ENCODE measurements at regions not wholly inside any gene's neighbourhood (a gene's known extent, or its start where the extent isn't known, plus 50 kb on each side); places are given as distances from the start of the nearest gene placed in this dataset.

DNA sequence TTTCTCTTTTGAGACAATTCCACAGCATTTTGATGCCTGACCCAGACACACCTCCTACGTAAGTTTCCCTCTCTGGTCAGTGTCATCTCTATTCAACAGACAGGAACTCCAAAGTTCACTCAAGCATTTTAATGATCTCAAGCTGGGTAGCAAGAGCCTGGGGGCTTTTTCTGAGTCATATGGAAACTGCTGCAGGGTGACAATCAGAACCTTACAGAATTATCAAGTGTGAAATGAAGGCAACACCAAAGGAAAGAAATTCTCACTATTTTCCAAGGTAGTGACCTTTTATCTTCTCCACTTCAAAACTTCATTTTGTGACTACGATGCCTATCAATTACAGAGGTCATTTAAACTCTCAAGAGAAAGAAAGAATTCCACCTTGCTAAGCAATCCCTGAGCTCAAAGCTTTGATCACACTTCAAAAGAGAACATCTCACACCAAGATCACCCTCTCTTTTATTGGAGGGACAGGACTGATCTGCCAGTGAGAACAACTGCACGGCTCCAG, 229.0 kb upstream of the ZC3H12C start:
- no peak for DNase-seq (ENCODE audit: low spot score)

DNA sequence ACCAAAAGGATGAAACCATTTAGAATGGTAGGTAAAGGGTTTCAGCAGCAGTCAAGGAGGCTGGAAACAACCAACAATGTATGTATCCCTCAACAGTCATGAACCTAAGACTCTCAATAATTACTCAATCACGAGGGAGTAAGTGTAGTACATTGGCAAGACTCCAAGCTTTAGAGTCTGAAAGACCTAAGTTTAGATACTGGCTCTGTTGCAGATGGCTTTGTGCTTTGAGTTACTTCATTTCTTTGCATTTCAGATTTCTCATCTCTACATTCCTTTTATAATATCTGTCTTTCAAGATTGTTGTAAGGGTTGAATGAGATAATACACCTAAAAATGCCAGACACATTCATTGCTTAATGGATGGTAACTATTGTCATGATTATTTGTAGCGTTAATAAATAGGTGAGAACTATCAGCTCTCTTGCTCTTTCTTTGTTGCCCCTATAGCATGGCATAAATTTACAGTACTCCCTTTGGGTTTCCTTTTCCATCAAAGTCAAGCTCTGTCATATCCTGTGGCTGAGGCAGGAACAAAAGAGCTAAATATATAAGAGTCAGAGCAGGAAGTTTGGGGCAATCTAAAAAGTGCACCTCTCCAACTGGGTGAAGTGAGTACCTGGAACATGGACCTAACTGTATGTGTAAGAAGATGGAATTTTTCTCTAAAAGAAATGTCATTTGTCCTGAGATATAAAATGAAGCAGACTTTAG, 228.2 kb upstream of the ZC3H12C start:
- peak; percentile 83 for DNase-seq (ENCODE audit: low spot score)

DNA sequence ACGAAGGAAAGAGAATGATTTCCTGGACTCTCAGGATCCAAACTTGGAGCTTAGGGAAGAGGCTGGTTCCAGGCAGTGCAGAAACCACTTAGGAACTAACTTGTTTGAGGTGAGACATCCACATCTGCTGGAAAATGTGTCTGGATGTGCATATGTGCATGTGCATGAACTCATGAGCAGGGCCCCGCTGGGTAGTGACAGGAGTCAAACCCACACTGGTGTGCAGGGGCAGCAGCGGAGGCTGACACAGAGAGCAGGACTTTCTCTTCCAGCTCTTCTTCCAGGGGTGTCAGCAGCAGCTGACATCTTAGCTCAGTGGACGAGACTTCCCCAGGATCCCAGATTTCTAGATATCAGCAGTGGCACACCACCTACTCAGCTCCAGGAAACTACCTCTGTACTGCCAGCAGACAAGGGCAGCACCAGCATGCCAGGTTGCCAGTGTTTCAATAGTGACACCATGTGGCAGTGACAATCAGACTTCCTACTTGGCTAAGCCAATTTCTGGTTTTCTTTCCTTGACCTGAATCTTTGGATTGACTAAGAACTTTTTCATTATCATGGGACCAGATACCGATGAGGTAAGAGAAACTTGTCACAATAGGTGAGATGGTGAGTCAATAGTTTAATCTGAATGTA, 227.5 kb upstream of the ZC3H12C start:
- DNase-seq (ENCODE audit: low spot score): no peak

DNA sequence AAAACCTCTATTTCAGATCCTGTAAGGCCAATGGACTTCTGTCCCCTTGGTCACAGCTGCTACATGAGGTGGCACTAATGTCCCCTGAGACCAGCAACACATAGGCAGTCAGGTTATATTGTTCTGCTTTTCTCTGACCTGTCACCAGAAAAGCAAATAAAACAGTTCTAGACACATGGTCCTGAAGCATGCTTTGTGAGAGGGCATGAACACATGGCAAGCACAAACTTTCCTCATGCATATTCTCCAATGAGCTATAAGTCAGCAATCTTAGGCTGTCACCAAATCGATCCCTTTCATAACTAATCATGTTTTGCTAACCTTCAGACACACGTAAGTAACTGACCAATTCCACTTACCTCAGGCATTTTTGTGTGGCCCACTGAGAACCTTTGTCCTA, 225.4 kb upstream of the ZC3H12C start:
- DNase-seq (ENCODE audit: low spot score): no peak

DNA sequence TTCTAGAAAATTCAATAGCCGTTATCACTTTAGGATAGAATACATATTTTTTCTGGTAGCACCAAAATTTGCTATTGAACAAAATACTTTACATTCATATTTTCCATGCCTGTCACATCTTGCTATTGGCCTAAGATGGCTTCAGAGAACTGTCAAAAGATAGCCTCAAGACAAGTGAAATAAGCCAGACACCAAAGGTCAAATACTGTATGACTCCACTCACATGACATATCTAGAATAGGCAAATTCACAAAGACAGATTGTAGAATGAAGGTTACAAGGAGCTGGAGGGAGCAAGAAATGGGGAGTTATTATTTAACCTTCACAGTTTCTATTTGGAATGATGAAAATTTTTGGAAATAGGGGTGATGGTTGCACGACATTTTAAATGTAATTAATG, 223.7 kb upstream of the ZC3H12C start:
- no peak for DNase-seq (ENCODE audit: low spot score)

DNA sequence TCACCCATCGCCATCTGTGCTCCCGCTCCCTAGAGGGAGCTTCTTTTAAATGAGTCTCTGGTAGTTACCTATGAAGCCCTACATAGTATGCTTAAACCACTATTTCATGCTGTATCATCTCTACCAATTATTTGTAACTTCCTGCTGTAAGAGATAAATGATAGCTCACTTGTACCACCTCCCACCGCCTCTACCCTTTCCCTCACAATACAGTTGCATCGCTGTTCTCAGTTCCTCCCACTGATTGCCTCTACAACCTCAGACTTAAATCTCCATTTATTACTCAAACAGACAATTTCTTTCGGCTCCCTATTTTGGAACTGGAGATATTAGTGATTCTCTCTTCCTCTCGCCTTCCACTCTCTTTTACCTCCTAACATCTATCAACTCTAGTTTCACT, 222.9 kb upstream of the ZC3H12C start:
- no peak for DNase-seq (ENCODE audit: low spot score)

DNA sequence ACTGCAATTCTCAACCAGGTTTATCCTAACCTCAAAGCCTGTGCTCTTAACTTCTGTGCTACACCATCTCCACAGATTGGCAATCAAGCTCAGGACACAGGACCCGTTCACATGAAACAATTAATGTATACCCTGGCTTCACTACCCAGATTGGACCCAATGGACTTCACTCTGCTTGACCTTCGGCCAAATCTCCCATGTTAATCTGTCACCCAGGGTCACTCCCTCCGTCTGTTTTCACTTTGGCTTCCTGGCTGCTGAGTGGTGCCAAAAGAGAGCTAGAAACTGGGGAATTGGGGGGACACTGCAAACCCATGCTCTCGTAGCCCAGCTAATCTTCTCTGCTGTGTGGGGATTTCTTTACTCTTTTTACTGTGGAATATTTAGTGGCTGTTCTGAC, 216.1 kb upstream of the ZC3H12C start:
- DNase-seq (ENCODE audit: low spot score): no peak

DNA sequence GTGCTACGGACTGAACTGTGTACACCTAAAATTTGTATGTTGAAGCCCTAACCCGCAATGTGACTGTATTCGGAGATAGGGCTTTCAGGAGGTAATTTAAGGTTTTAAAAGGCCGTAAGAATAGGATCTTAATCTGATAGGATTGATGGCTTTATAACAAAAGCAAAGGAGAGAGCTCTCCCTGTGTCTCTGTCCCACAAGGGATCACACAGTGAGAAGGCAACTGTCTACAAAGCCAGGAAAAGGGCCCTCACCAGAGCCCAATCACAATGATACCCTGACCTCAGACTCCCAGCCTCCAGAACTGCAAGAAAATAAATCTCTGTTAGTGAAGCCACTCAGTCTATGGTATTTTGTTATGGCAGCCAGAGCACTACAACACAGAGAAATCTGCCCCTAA, 208.7 kb upstream of the ZC3H12C start:
- DNase-seq (ENCODE audit: low spot score): no peak

DNA sequence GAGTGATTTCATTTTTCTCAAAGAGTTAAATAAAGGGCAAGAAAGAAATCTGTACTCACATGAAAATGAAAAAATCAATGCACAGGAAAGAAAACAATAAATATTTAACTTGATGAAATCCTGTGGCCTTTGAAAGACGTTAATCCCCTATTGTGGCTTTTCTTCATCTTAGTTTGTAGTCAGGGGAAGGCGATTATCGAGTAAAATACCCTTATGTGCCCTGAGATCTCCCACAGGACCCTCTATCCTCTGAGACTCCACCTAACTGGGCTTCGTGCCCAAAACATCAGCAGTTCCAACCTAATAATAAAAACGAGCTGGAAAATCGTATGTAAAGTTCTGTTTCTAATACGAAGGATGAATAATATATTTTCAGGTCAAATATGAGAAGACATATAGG, 208.2 kb upstream of the ZC3H12C start:
- DNase-seq (ENCODE audit: low spot score): no peak

DNA sequence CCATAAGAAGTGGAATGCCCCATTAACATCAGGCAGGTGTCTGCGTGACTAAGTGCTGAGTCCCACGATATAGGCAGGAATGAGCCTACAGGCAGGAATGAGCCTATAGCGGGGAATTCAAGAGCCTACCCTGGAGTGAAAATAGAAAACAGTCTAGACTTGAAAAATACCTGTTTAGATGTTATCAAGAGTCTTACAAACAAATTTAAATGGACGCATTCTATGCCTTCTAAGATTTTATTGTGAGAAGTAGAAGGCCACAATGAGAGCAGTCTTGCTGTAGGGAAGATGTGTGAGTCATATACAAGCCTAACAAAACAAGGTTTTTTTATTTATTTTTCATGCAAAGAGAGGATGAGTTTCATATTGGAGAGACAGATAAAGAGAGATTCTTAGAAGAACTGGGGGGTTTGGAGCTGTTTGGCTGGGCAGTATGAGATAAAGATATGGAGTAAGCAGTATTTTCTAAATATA, 200.8 kb upstream of the ZC3H12C start:
- no peak for DNase-seq (ENCODE audit: low spot score)

DNA sequence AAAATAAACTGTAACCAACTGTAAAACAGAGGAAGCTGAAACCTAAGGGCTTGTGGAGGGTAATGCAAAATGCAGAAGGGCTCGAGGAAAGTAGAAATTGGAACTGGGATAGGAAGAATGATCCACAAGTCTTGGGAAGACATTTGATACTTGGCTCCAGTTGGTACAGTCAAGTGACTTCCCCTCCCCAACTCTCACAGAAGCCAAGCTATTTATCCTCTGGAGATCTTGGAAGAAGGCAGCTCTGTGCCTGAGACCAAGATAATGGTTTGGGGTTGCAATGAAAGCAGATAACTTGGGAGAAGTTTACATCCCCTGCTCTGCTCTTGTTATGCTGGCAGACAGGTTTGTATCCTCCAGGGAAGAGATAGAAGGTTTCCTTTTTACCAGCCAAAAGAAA, 198.9 kb upstream of the ZC3H12C start:
- DNase-seq (ENCODE audit: low spot score): no peak

DNA sequence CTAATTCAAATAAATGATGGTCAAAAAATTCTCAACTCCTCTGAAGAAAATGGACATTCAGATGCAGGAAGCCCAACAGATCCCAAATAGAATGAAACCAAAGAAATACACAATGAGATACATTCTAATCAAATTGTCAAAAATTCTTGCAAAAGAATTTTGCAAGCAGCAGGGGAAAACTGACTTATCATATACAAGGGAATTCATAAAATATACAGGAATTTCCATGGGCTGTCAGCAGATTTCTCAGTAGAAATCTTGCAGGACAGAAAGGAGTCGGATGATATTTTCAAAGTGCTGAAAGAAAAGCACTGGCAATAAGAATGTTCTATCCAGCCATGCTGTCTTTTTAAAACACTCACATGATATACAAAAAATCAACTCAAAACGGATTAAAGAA, 194.6 kb upstream of the ZC3H12C start:
- DNase-seq (ENCODE audit: low spot score): no peak

DNA sequence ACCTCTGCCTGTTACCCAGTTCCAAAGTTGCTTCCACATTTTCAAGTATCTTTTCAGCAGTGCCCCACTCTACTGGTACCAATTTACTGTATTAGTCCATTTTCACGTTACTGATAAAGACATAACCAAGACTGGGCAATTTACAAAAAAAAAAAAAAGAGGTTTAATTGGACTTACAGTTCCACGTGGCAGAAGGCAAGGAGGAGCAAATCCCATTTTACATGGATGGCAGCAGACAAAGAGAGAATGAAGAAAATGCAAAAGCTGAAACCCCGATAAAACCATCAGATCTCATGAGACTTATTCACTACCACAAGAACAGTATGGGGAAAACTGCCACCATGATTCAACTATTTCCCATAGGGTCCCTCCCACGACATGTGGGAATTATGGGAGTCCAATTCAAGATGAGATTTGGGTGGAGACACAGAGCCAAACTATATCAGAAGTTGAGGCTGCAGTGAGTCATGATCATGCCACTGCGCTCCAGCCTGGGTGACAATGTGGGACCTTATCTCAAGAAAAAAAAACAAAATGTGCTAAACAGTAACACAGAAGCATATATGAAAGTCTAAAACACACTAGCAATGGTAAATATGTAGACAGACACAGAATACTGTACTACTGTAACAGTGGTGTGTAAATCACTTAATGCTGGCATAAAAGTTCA, 190.3 kb upstream of the ZC3H12C start:
- no peak for DNase-seq (ENCODE audit: low spot score)

DNA sequence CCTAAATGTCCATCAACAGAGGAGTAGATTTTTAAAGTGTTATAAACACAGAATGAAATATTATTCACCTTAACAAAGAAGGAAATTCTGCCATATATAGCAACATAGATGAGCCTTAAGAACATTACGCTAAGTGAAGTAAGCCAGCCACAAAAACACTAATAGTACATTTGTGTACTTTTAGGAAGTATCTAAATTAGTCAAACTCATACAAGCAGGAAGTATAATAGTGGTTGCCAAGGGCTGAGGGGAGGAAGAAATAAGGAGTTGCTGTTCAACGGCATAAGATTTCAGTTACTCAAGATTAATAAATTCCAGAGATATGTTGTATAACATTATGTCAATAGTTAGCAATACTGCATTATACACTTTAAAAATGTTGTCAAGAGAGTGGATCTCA, 181.7 kb upstream of the ZC3H12C start:
- DNase-seq (ENCODE audit: low spot score): no peak

DNA sequence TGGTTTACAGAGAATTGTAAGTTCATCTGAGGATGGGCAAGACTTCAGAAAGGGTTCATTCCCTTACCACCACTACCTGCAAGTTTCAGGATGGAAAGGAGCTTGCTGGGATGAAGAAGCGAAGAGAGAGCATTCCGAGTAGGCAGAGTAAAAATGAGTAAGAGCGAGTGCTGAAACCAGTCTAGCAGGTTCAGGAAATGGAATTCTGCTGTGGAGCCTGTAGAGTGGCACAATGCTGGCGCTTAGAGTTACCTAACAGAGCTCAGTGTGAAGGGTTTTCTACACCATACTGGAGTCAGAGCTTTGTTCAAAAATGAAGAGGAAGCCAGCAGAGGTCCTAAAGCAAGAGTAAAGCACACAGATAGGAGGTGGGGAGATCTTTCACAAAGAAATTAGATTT, 179.2 kb upstream of the ZC3H12C start:
- no peak for DNase-seq (ENCODE audit: low spot score)

DNA sequence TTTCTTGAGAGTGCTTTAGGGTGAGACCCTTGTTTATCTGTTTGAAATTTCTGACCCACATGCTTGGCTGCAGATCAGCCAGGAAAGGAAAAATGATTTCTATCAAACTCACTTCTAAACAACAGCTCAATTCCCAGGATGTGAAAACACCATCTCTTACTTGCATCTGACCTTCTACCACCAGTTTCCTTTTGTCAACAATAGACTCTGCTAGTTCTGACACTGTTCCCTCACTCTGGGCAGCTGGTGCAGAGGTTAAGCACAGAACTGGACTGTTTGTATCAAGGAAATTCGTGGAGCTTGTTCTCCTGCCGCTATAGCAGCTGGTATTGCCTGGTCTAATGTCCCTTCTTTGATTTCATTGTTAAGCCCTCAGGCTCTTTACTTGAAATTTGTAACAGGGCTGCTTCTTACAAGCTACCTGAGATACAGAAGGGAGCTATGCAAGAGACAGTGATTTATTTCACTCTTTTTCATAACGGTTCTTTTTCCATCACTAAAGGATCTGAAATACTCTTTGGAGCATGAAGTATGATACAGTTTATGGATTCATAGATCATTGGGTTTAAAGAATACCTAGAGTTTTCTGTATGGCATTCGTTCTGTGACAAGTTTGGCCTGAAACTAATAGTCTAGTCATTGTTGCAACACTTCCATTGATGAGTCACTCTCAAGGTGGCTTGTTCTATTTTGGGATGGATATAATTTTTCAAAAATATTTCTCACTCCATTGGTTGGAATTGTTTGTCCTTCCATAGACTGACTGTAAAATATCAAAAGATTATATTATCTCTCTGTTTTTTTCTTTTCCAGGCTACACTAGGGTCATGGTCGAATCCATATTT, 178.2 kb upstream of the ZC3H12C start:
- DNase-seq (ENCODE audit: low spot score): peak; percentile 71

DNA sequence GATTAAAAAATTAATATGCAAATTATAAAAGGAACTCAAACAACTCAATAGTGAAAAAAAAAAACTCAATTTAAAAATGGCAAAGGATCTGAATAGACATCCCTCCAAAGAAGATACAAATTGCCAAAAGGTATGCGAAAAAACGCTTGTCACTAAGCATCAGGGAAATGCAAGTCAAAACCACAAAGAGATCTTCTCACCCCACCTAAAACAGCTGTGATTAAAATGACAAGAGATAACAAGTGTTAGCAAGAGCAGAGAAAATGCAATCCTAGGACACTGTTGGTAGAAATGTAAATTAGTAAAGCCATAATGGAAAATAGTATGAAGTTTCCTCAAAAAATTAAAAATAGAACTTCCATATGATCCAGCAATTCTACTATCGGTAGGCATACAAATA, 166.3 kb upstream of the ZC3H12C start:
- DNase-seq (ENCODE audit: low spot score): no peak

DNA sequence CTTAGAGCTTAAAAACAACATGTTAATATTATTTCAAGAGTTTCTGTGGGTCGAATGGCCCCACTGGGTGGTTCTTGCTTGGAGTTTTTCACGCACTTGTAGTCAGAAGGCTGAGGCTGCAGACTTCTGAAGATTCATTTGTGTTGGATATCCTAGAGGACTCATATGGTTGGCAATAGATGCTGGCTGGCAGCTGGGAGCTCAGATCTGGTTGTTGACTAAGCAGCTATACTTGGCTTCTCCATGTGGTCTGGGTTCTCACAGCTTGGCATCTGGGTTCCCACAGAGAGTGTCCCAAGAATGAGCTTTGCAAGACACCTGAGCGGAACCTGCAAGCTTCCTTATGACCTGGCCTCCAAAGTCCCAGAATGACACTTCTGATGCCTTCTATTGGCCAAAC, 163.9 kb upstream of the ZC3H12C start:
- DNase-seq (ENCODE audit: low spot score): no peak

DNA sequence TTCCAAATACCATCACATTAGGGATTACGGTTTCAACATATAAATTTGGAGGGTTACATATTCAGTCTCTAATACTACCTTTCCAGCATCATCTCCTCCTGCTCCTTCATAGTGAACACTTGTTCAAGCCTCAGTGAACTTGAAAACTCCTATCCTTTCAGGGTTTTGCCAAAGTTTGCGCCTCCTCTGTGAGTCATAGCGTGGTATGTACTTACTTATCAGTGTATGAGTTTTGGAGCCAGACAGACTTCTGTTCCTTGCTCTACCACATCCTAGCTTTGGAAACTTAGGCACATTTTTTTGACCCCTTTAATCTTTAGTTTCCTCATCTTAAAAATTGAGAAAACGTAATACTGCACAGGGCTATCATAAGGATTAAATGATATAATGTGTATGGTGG, 160.1 kb upstream of the ZC3H12C start:
- no peak for DNase-seq (ENCODE audit: low spot score)

DNA sequence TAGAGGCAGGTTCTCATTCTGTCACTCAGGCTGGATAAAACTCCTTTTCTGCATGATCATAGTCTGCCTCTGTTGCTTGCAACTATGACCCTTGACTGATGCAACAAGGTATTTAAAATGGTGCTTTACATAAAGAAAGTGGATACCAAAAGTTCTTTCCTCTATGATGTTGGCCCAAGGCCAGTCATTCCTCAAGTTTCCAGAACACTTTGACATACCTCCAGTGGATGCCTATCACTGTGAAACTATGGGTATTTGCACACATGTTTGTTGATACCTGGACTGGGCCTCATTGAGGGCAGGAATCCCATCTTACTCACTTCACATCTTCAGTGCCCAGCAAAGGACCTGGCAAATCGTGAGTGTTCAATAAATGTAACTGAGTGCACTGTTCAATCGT, 159.0 kb upstream of the ZC3H12C start:
- DNase-seq (ENCODE audit: low spot score): no peak

DNA sequence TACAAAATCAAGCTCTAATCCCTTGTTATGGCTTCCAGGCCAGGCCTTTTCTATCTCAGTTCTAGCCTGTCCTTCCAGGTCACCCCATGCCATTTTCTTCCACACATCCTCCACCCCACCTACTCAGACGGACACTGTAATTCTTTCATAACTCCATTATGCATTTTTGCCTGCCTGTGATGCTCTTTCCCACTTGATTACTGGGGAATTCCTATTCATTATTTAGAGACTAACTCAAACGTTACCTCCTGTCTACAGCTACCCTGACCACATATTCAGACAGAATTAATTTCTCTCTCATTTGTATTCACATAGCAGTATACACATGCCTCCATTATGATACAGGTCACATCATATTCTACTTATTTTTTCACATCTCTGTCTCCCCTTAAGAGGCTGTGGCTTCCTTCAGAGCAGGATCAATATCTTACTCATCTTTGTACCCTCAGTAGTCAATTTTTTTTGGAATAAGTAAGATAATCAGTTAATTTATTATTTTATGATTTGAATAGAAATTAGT, 156.5 kb upstream of the ZC3H12C start:
- no peak for DNase-seq (ENCODE audit: low spot score)

DNA sequence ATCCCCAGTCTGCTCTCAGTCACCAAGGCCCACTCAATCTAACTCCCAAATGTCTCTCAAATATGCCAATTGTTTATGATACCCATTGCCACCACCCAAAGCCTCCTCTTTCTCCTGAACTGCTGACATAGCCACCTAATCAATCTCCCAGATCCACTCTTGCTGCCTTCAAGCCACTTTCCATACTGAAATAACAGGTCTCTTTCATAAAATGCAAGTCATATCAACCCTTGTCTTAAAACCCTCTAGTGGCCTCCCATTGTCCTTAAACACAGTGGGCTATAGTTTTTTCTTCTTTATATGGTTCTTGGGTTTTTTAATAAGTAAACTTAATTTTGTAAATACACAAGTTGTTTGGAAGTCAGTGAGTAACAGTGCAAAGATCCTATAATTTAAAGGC, 155.2 kb upstream of the ZC3H12C start:
- no peak for DNase-seq (ENCODE audit: low spot score)
